Urinary bladder (tissue), 3 donors: ENCODE measurements at regions not wholly inside any gene's neighbourhood (a gene's known extent, or its start where the extent isn't known, plus 50 kb on each side); places are given as distances from the start of the nearest gene placed in this dataset.
A peak's percentile ranks its signal among the peaks of the same experiment; 100 is the strongest.

Experiments
- DNase-seq: peaks from one replicate; pipeline ENCODE4 v3.0.0-alpha.2; 2015; ENCODE audit errors: extremely low spot score
- H3K27ac ChIP-seq: one replicate; pipeline ENCODE4 v1.5.1; 2013; ENCODE audit warnings: low read depth, mild to moderate bottlenecking, moderate library complexity
- H3K36me3 ChIP-seq: one replicate; pipeline ENCODE4 v1.6.1; 2013; ENCODE audit warnings: mild to moderate bottlenecking, moderate library complexity; ENCODE audit not compliant: insufficient read depth
- H3K4me1 ChIP-seq: one replicate; pipeline ENCODE4 v1.6.1; 2013; ENCODE audit warnings: mild to moderate bottlenecking, moderate library complexity; ENCODE audit not compliant: insufficient read depth
- H3K4me3 ChIP-seq: one replicate; pipeline ENCODE4 v1.5.1; 2013; ENCODE audit warnings: low read depth, low read length
- WGBS: extraction: QIAGEN DNeasy Blood & Tissue Kit; methylation state at CpG from one replicate; pipeline ENCODE4 v1.1.7; 2013; 5-methylcytosine and 5-hydroxymethylcytosine counted together
- donor health status: healthy with polysubstance abuse.
- donor health status: healthy.

DNA sequence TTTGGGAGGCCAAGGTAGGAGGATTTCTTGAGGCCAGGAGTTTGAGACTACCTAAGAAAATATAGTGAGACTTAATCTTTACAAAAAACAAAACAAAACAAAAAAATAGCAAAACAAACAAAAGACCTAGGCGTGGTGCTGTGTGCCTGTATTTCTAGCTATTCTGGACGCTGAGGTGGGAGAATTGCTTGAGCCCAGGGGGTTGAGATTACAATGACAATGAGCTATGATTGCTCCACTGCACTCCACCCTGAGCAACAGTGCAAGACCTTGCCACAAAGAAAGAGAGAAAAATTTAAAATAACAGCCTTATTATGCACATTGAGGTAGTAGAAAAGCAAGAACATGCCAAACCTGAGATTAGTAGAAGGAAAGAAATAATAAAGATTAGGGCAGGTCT is 657.7 kb downstream of the PDHA2 start:
- 59% methylated on average over 2 of the region's 2 CpGs for whole genome bisulfite sequencing
- H3K27ac ChIP-seq = no peak overlapping the region
- H3K4me3 ChIP-seq = no peak overlapping the region
- DNase-seq = no peak
- H3K36me3 ChIP-seq = no peaks in the 10 kb centered on the region
- H3K4me1 ChIP-seq = no peaks in the 10 kb centered on the region

DNA sequence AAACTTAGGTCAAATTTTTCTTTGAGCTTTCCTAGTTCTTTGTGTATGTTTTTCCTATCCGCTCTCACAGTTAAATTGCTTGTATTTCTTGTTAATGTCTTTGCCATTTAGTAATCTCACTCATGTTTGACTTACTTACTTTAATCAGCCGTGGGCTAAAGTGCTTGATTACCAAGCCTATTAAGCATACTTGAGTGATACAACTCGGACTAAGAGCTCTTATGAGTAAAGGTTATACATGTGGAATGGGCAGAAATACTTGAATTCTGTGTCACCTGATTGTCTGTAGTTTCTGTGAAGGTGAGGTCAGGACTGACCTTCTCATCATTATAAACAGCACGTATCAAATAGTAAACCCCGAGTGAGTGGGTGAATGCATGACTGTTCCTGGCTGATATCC is 664.5 kb downstream of the PDHA2 start:
- H3K4me3 ChIP-seq = no peak overlapping the region
- no peak for DNase-seq
- WGBS = 60% methylated on average over 5 of the region's 5 CpGs

DNA sequence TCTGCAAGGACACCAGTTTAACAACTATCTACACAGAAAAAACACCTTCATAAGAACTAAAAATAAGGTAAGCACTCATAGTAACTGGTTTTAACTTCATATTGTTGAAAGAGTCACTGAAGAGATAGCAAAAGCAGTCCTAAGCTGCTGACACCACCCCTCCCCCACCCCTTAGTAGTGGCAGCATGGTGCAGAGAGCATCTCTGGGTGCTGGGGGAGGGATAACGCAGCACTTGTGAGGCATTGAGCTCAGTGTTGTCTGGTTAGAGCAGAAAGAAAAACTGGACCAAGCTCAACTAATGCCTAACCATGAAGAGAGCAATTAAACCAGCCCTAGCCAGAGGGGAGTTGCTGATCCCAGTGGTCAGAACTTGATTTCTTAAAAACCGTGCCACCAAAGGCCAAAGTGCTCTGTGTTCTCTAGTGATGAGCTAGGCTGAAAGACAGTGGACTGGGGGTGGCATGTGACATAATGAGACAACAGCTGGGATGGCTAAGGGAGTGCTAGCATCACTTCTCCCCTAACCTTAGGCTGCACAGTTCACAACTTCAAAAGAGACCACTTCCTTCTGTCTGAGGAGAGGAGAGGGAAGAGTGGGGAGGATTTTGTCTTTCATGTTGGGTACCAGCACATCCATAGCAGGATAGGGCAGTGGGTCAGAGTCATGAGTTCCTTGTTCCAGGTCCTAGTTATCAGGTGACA is 669.3 kb downstream of the PDHA2 start:
- 83% methylated on average over 2 of the region's 2 CpGs for WGBS
- no peak overlapping the region for H3K4me3 ChIP-seq

More for the DNA sequence above, 664.5 kb downstream of the PDHA2 start:
- Histone ChIP-seq H3K36me3 (no peaks in the 10 kb centered on the region), H3K27ac (no peak overlapping the region), H3K4me1 (no peaks in the 10 kb centered on the region)

DNA sequence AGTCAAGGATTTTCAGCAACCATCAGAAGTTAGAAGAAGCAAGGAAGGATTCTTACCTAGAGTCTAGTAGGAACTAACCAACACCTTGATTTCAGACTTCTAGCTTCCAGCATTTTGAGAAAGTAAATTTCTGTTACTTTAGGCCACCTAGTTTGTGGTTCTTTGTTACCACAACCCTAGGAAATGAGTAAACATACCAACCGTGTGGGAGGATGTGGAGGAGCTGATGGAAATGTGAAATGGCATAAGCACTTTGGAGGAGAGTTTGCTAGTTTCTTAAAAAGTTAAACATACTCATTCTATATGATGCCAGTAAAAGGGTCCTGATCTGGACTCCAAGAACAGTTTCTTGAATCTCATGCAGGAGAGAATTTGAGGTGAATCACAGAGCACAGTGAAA is 679.4 kb downstream of the PDHA2 start:
- Histone ChIP-seq H3K4me3 (no peak overlapping the region), H3K4me1 (no peaks in the 10 kb centered on the region), H3K36me3 (no peaks in the 10 kb centered on the region), H3K27ac (no peak overlapping the region)
- no peak for DNase-seq
- WGBS = 35% methylated on average over 1 of the region's 1 CpG

More for the DNA sequence above, 669.3 kb downstream of the PDHA2 start:
- Histone ChIP-seq H3K4me1 (no peaks in the 10 kb centered on the region), H3K36me3 (no peaks in the 10 kb centered on the region), H3K27ac (no peak overlapping the region)
- DNase-seq = no peak

DNA sequence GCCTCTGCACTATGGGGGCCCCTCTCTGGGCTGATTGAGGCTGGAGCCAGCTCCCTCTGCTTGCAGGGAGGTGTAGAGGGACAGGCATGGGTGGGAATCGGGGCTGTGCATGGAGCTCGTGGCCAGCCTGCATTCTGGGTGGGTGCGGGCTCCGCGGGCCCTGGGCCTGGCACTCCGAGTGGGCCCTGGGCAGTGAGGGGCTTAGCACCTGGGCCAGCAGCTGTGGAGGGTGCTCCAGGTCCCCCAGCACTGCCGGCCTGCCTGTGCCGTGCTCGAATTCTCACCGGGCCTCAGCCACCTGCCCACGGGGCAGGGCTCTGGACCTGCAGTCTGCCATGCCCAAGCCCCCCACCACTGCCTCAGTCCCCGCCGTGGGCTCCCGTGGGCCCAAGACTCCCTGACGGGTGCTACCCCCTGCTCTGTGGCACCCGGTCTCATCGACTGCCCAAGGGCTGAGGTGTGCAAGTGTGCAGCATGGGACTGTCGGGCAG is 681.2 kb downstream of the PDHA2 start:
- 93% methylated on average over 18 of the region's 18 CpGs for WGBS
- DNase-seq = no peak
- no peak overlapping the region for H3K27ac ChIP-seq
- H3K4me3 ChIP-seq = no peak overlapping the region
- no peaks in the 10 kb centered on the region for H3K36me3 ChIP-seq
- H3K4me1 ChIP-seq = no peaks in the 10 kb centered on the region

DNA sequence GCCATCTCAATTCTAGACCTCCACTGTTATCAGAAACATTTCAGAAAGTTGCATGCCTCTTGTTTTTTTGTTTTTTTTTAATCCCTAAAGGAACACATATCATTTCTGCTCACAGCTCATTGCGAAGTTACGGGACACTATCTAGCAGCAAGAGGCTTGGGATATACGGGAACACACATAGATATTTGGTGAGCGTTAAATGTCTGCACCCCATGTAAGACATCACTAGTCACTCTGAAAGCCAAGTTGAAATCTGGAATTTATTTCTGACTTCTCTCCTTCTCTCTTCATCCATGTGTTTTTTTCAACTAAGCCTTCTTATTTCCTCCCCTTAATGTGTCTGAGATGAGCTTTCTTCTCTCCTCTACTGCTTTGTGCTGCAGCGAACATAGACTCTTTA is 683.7 kb downstream of the PDHA2 start:
- DNase-seq = no peak
- no peaks in the 10 kb centered on the region for H3K36me3 ChIP-seq
- no peak overlapping the region for H3K4me3 ChIP-seq
- 66% methylated on average over 5 of the region's 5 CpGs for WGBS
- no peak overlapping the region for H3K27ac ChIP-seq
- no peaks in the 10 kb centered on the region for H3K4me1 ChIP-seq

DNA sequence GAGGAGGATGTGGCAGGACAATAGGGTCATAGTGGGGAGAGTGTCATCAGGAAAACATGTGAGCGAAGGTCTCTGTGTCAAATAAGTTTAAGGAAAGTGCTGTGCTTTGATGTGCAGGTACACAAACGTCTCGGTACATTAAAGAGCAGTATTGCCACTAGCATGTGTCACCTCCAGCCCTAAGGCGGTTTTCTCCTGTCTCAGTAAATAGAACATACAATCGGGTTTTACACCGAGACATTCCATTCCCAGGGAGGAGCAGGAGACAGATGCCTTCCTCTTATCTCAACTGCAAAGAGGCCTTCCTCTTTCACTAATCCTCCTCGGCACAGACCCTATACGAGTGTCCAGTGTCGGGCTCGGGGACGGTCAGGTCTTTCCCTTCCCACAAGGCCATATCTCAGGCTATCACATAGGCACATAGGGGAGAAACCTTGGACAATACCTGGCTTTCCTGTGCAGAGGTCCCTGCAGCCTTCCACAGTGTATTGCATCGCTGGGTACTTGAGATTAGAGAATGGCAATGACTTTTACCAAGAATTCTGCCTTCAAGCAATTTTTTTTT is 684.5 kb downstream of the PDHA2 start:
- 76% methylated on average over 12 of the region's 12 CpGs for WGBS

DNA sequence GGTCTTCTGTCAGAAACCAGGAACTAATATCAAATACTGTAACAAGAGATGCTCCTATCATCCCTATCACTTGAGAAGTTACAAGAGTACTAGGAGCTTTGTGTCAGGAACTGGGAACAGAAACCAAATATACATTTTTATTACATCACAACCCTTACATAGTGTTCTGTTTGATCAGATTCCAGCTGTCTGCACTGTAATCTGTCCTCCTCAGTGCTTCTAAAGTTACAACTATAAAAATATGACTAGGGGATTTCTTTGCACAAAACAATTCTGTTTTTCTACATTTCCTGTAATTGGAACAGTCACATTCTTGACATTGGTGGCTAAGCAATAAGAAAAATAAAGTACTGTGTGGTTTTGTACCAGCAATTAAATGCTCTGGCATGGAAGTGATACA is 686.0 kb downstream of the PDHA2 start:
- H3K4me1 ChIP-seq = no peaks in the 10 kb centered on the region
- DNase-seq = peak; percentile 11
- no peak overlapping the region for H3K27ac ChIP-seq
- H3K36me3 ChIP-seq = no peaks in the 10 kb centered on the region
- H3K4me3 ChIP-seq = no peak overlapping the region

More for the DNA sequence above, 684.5 kb downstream of the PDHA2 start:
- Histone ChIP-seq H3K4me1 (no peaks in the 10 kb centered on the region), H3K4me3 (no peak overlapping the region), H3K36me3 (no peaks in the 10 kb centered on the region), H3K27ac (no peak overlapping the region)
- no peak for DNase-seq

DNA sequence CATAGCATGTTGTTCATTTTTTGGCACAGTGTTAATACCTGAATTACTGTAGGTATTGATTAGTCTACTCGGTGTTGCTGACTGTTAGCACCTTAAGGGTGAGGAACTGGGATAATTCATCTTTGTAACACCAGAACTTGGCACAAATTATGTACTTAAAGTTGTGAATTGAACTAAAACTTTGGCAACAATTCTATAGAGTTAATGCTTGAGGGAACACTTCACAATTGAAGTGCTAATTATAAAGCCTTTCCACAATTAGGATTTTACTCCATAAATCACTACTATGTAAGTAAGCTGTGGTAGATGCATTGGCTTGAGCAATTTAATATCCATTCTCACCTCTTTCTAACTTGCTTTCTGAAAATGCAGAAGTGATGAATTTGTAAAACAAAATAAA is 686.7 kb downstream of the PDHA2 start:
- Histone ChIP-seq H3K4me1 (no peaks in the 10 kb centered on the region), H3K36me3 (no peaks in the 10 kb centered on the region), H3K4me3 (no peak overlapping the region), H3K27ac (no peak overlapping the region)
- DNase-seq = no peak
- 85% methylated on average over 1 of the region's 1 CpG for WGBS

DNA sequence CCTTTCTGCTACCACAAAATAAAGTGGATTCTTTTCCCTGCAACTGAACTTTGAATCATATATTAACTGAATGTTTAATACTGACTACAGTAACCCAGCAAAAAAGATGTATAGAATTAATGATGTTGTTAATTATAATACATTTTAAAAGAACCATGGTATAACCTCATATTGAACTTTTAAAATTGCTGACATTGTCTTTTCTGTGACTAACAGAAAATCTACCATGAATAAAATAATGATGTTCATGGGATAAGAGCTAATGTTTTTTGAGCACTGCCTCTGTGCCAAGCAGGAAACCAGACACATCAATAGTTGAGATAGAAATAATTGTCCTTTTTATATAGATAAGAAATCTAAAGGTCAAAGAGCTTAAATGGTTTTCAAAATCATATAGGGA is 691.9 kb downstream of the PDHA2 start:
- H3K27ac ChIP-seq = no peak overlapping the region

DNA sequence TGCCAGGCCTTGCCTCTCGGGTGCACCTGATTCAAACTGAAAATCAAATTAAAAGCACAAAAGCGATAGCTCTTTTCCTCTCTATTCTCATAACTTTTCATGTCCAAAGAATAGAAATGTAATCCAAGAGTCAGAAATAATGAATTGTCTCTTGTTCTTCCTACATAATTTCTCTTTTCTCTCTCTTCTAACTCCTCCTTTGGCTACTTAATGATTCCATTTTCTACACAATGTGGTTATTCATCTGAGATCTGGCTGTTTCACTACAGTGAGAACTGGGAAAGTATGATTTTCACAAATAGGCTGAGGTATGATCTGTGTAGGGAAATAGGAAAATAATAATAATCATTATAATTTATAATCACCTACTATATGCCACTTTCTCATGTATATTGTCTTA is 703.5 kb downstream of the PDHA2 start:
- Histone ChIP-seq H3K4me3 (no peak overlapping the region), H3K4me1 (no peaks in the 10 kb centered on the region), H3K36me3 (no peaks in the 10 kb centered on the region), H3K27ac (no peak overlapping the region)
- no peak for DNase-seq
- 89% methylated on average over 2 of the region's 2 CpGs for WGBS

More for the DNA sequence above, 691.9 kb downstream of the PDHA2 start:
- H3K36me3 ChIP-seq = no peaks in the 10 kb centered on the region
- H3K4me1 ChIP-seq = no peaks in the 10 kb centered on the region
- no peak for DNase-seq
- H3K4me3 ChIP-seq = no peak overlapping the region

DNA sequence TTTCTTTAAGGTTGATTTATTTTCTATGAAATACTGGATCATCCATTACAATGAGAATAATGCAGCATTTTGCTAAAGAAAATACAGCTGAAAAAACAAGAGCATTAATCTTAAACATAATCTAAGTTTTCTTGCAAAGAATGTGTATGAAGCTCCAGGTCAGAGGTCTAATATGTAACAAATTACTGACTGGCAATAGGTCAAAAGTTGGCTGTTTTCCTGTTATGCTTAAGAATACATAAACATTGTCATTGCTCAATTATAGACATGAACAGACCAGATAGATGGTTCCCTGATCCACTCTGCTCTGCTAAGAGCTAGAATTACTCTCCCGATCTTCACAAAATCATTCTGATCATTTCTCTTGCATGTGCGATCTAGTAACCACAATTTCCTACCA is 718.6 kb downstream of the PDHA2 start:
- H3K36me3 ChIP-seq = no peaks in the 10 kb centered on the region
- DNase-seq = no peak
- H3K4me1 ChIP-seq = no peaks in the 10 kb centered on the region
- H3K4me3 ChIP-seq = no peak overlapping the region
- WGBS = 83% methylated on average over 2 of the region's 2 CpGs
- no peak overlapping the region for H3K27ac ChIP-seq

DNA sequence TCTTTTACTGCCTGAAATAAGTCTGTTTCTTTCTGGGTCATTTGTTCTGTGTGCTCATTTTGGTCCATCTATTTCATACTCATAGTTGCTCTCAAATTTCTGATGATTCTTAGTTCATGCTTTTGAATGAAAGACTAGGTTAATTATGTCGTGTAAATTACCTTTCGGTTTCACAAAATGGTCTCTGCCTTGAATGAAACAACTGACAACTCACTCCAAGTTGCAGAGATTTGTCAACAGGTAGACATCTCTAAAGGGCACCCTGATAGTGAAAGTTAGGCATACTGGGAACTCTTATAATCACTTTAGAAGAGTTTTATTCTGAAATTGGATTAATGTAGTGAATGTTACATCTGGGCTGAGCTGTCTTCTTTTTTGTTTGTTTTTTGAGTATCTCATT is 726.9 kb downstream of the PDHA2 start:
- H3K36me3 ChIP-seq = no peaks in the 10 kb centered on the region
- H3K4me1 ChIP-seq = no peaks in the 10 kb centered on the region
- WGBS = 92% methylated on average over 2 of the region's 2 CpGs
- DNase-seq = no peak
- no peak overlapping the region for H3K4me3 ChIP-seq
- H3K27ac ChIP-seq = no peak overlapping the region

DNA sequence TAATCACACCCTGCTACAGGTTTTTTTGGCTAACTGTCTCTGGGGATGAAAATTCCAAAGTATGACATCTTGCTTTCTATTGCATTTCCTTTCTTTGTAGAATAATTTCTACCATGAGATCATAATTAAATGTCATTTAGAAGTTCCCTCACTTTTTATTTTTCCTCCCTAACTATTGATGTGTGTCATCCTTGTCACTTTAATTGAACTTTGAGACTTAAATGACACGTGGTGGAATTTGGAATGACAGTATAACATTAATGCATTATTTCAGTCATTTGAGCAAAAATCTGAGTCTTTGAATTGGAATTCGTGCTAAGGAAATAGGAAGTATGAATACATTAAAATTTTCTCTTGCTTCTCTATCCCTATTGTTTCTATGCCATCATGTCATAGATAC is 745.4 kb downstream of the PDHA2 start:
- Histone ChIP-seq H3K27ac (no peak overlapping the region), H3K4me3 (no peak overlapping the region), H3K36me3 (no peaks in the 10 kb centered on the region), H3K4me1 (no peaks in the 10 kb centered on the region)
- 76% methylated on average over 2 of the region's 2 CpGs for WGBS
- no peak for DNase-seq
